HG03439 (cell line): ENCODE measurements at regions not wholly inside any gene's neighbourhood (a gene's known extent, or its start where the extent isn't known, plus 50 kb on each side); places are given as distances from the start of the nearest gene placed in this dataset.
"Not testable (repeated sequence)": the region's sequence is repeated elsewhere in the genome, so short reads cannot be mapped to it uniquely, and the experiment has no call there.

ENCODE experiments used
- ATAC-seq: cut with Tn5 transposase; IDR thresholded peaks from one replicate; pipeline ENCODE4 v1.9.1; 2021; ENCODE audit warnings: mild to moderate bottlenecking, moderate library complexity; ENCODE audit not compliant: unreplicated experiment

- ATAC-seq = no peak
Observed at GRCh38 chr4:162945713-162946112, 221.0 kb downstream of the NAF1 start.

GRCh38 chr4:162943263-162943662, 223.4 kb downstream of the NAF1 start:
- no peak for ATAC-seq

GRCh38 chr4:162938738-162939485, 227.8 kb downstream of the NAF1 start:
- ATAC-seq = no peak

GRCh38 chr4:162935214-162935613, 231.5 kb downstream of the NAF1 start:
- no peak for ATAC-seq

GRCh38 chr4:162931286-162931685, 235.4 kb downstream of the NAF1 start:
- no peak for ATAC-seq

- ATAC-seq = no peak
Observed at GRCh38 chr4:162921178-162921785, 245.4 kb downstream of the NAF1 start.

GRCh38 chr4:162920649-162921048, 246.0 kb downstream of the NAF1 start:
- ATAC-seq = no peak

GRCh38 chr4:162912482-162912881, 254.2 kb downstream of the NAF1 start:
- ATAC-seq = no peak

- no peak for ATAC-seq
Observed at GRCh38 chr4:162911349-162911748, 255.3 kb downstream of the NAF1 start.

GRCh38 chr4:162909952-162910351, 256.7 kb downstream of the NAF1 start:
- no peak for ATAC-seq

- ATAC-seq = no peak
Observed at GRCh38 chr4:162894387-162894786, 272.3 kb downstream of the NAF1 start.

GRCh38 chr4:162891788-162892707, 274.6 kb downstream of the NAF1 start:
- peak; percentile 100 for ATAC-seq

GRCh38 chr4:162878096-162878495, 288.6 kb downstream of the NAF1 start:
- ATAC-seq = no peak

GRCh38 chr4:162874748-162875147, 291.9 kb downstream of the NAF1 start:
- no peak for ATAC-seq

GRCh38 chr4:162871990-162872389, 294.7 kb downstream of the NAF1 start:
- ATAC-seq = no peak

- no peak for ATAC-seq
Observed at GRCh38 chr4:162869157-162869556, 297.5 kb downstream of the NAF1 start.

- ATAC-seq = no peak
Observed at GRCh38 chr4:162866565-162866964, 300.1 kb downstream of the NAF1 start.

GRCh38 chr4:162865102-162865501, 301.6 kb downstream of the NAF1 start:
- no peak for ATAC-seq

GRCh38 chr4:162853788-162854187, 312.9 kb downstream of the NAF1 start:
- no peak for ATAC-seq

GRCh38 chr4:162852642-162853041, 314.0 kb downstream of the NAF1 start:
- no peak for ATAC-seq

- ATAC-seq = not testable (repeated sequence)
Observed at GRCh38 chr4:162851241-162851758, 315.4 kb downstream of the NAF1 start.
